Ovary (tissue), 7 donors: ENCODE measurements at regions not wholly inside any gene's neighbourhood (a gene's known extent, or its start where the extent isn't known, plus 50 kb on each side); places are given as distances from the start of the nearest gene placed in this dataset.
A peak's percentile ranks its signal among the peaks of the same experiment; 100 is the strongest.

Experiments
- DNase-seq, 5 donors: peaks; one replicate each; pipeline ENCODE4 v3.0.0-alpha.2; 2019 to 2020
- H3K27ac ChIP-seq, 2 donors: fragments of 200-600 bp; one replicate each; pipeline versions ENCODE4 v1.5.1 to v1.8.0; 2019 to 2022
- H3K27me3 ChIP-seq: fragments of 200-600 bp; one replicate; pipeline ENCODE4 v1.8.0; 2022
- H3K36me3 ChIP-seq: fragments of 200-600 bp; sonication (generic); one replicate; pipeline ENCODE4 v1.5.1; 2019
- H3K4me1 ChIP-seq: one replicate; pipeline ENCODE4 v1.8.1; 2013; ENCODE audit warnings: mild to moderate bottlenecking, moderate library complexity; ENCODE audit not compliant: insufficient read depth
- H3K4me3 ChIP-seq: fragments of 200-600 bp; sonication (generic); one replicate; pipeline ENCODE4 v1.5.1; 2017
- H3K9me3 ChIP-seq, 2 donors: fragments of 200-600 bp in 1 of 2; sonication (generic) in 1 of 2; one replicate each; pipeline versions ENCODE4 v1.5.1 to v1.8.1; 2013 to 2019; ENCODE audit warnings: mild to moderate bottlenecking in 1 of 2, moderate library complexity in 1 of 2
- EP300 ChIP-seq: sonication (generic); formaldehyde crosslinking; IDR thresholded peaks from one replicate; pipeline ENCODE4 v1.6.1; 2017; ENCODE audit warnings: antibody characterized with exemption
- POLR2A ChIP-seq: fragments of 450-650 bp; IDR thresholded peaks from one replicate; pipeline ENCODE4 v1.6.1; 2017; ENCODE audit warnings: antibody characterized with exemption, mild to moderate bottlenecking, moderate library complexity
- WGBS, 3 donors: extraction: QIAGEN DNeasy Blood & Tissue Kit in 1 of 3; methylation state at CpG; one replicate each; pipeline versions ENCODE4 v1.1.5 to v1.1.7; 2013 to 2017; 5-methylcytosine and 5-hydroxymethylcytosine counted together
- intact Hi-C, 4 donors: fragments of 100-400 bp; cut with DNase I; formaldehyde crosslinking; loops; one replicate each; pipeline versions ENCODE4 v1.11.0 to v1.15.1; 2022 to 2023
- TF ChIP-seq, protein P1 (sequence below), 3 donors: fragments of 450-650 bp in 2 of 3; fragments of 200-600 bp in 1 of 3; IDR thresholded peaks; one replicate each; pipeline versions ENCODE4 v1.5.1 to v1.8.0; 2016 to 2022; ENCODE audit warnings: antibody characterized with exemption in 3 of 3, mild to moderate bottlenecking in 1 of 3
- donor health status: DM: no; HTN: no; CAD: no; lungs with moderate emphysema.
- donor health status: DM: no; HTN: no; CAD: no.
- donor health status: Bipolar disorder and iron deficiency.
- donor health status: DM: no; HTN: no; CAD: no.
- donor health status: DM: yes; HTN: yes; CAD: no.

DNA sequence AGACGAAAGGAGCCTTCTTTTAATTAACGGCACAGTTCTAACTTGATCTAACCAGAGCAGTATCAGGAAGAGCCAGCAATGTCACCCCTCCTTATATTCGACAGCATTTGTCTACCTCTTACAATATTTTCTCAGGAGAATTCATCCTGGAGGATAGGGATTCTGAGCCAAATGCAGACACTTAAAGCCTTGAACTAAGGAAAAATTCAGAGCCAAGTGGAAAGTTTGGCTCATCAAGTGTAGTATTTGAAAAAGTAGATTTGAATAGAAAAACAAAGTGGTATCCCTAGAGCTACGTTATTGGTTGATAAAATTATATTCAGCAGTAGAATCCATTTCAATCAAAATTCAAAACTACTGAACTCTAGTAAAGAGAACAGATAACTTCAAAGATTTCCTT is 732.0 kb upstream of the ADGRL2 start:
- H3K4me1 ChIP-seq, result no peaks in the 10 kb centered on the region
- DNase-seq, result no peak
- no peaks in the 10 kb centered on the region for H3K27me3 ChIP-seq
- no peak overlapping the region for H3K27ac ChIP-seq
- intact Hi-C loops, result no loop called here
- no peak overlapping the region for H3K4me3 ChIP-seq
- TF ChIP-seq, protein P1, sequence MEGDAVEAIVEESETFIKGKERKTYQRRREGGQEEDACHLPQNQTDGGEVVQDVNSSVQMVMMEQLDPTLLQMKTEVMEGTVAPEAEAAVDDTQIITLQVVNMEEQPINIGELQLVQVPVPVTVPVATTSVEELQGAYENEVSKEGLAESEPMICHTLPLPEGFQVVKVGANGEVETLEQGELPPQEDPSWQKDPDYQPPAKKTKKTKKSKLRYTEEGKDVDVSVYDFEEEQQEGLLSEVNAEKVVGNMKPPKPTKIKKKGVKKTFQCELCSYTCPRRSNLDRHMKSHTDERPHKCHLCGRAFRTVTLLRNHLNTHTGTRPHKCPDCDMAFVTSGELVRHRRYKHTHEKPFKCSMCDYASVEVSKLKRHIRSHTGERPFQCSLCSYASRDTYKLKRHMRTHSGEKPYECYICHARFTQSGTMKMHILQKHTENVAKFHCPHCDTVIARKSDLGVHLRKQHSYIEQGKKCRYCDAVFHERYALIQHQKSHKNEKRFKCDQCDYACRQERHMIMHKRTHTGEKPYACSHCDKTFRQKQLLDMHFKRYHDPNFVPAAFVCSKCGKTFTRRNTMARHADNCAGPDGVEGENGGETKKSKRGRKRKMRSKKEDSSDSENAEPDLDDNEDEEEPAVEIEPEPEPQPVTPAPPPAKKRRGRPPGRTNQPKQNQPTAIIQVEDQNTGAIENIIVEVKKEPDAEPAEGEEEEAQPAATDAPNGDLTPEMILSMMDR (IDR thresholded peaks at IDR 0.05), result no peak
- TF ChIP-seq EP300 (no peak), POLR2A (no peak)
- no peaks in the 10 kb centered on the region for H3K9me3 ChIP-seq
- H3K36me3 ChIP-seq, result no peaks in the 10 kb centered on the region
- 9 to 16% (median 10%) methylated on average over 4 of the region's 4 CpGs for WGBS, 3 donors

DNA sequence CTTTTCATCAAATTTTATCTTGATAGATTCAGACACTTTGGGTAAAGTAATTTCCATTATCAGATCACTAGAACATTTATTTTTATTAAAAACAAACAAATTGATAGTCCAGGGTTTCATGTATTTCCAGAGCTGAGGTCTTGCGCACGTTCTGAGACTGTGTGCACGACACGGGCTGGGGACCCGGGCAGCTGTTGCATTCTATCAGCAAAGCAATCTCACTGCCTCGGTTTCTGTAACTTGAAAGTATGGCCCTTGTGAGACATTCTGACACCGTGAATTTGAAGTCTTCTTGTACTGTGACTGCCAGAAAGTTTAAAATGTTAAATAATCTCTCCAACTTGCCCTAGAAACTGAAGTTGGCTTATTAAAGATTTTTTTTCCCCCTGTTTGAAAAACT is 746.9 kb upstream of the ADGRL2 start:
- WGBS, 3 donors, result 38 to 57% (median 48%) methylated on average over 7 of the region's 7 CpGs
- no peaks in the 10 kb centered on the region for H3K36me3 ChIP-seq
- TF ChIP-seq, protein P1 (IDR thresholded peaks at IDR 0.05), result no peak
- TF ChIP-seq EP300, result no peak
- no peak for TF ChIP-seq POLR2A

DNA sequence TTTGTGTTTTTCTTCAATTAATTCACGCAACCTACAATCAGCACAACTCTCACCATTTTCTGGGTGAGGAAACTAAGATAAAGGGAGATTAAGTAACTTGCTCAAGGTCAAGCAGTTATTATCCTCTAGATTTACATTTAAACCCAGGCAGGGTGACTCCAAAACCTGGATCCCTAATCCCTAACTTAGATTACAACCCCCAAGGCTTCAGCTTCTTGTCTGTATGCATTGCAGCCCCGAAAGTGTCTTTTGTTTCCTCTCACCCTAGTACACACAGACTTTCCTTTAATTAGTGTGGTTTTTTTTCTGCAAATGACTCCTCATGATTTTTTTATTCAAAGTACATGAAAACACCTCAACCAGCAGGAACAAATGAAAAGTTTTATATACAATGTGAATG is 748.6 kb upstream of the ADGRL2 start:
- H3K4me3 ChIP-seq, result no peak overlapping the region
- WGBS, 3 donors, result 90 to 94% (median 94%) methylated on average over 2 of the region's 2 CpGs
- no peaks in the 10 kb centered on the region for H3K9me3 ChIP-seq
- no peak for DNase-seq
- intact Hi-C loops, result no loop called here
- H3K27ac ChIP-seq, result no peak overlapping the region
- TF ChIP-seq EP300 (no peak), POLR2A (no peak)
- TF ChIP-seq, protein P1 (IDR thresholded peaks at IDR 0.05), result no peak
- no peaks in the 10 kb centered on the region for H3K36me3 ChIP-seq
- H3K4me1 ChIP-seq, result peaks cover 2% of the 10 kb centered on the region
- no peaks in the 10 kb centered on the region for H3K27me3 ChIP-seq

More for the DNA sequence above, 746.9 kb upstream of the ADGRL2 start:
- no peaks in the 10 kb centered on the region for H3K9me3 ChIP-seq
- H3K27me3 ChIP-seq, result no peaks in the 10 kb centered on the region
- intact Hi-C loops, result no loop called here
- no peak for DNase-seq
- no peak overlapping the region for H3K27ac ChIP-seq
- H3K4me1 ChIP-seq, result peaks cover 2% of the 10 kb centered on the region
- H3K4me3 ChIP-seq, result no peak overlapping the region

DNA sequence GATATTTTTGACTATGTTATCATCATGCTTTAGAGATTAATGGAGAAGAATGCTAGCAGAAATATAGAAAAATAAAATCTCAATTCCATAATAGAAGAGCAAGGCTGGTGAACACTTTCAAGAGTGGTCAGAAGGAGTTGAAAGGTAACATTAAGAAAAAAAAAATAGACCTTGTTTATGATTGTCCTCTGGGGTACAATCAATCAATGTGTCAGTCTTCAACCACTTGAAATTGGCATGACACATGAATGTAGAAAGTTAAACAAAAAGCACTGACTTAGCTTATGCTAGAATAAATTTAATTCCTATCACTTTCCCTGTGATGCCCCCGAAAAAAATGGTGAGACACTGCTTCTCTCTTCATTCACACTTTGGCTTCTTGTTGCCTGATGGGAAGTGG is 750.3 kb upstream of the ADGRL2 start:
- Histone ChIP-seq H3K4me1 (peaks cover 2% of the 10 kb centered on the region), H3K27me3 (no peaks in the 10 kb centered on the region), H3K27ac (no peak overlapping the region), H3K36me3 (no peaks in the 10 kb centered on the region), H3K9me3 (no peaks in the 10 kb centered on the region), H3K4me3 (no peak overlapping the region)
- WGBS, 3 donors, result 89 to 97% (median 91%) methylated on average over 1 of the region's 1 CpG
- DNase-seq, result no peak
- no peak for TF ChIP-seq POLR2A
- TF ChIP-seq, protein P1 (IDR thresholded peaks at IDR 0.05), result no peak
- no peak for TF ChIP-seq EP300
- intact Hi-C loops, result no loop called here

DNA sequence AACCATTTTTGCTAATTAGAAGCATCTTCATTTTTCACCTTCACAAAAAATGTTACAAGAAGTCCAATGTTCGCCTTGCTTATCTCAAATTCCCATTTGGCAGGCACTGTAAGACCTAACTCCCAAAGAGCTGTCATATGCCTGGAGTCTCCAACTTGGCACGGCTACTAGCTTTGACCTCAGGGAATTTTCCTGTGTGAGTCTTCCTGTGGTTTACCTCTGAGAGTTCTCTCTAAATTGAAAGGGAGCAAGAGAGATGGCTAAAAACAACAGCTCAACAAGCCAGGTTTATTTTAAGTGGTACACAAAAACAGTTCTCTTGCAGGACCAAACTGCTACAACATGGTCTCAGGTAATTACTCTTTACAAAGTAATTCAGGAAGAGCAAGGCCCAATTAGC is 756.0 kb upstream of the ADGRL2 start:
- Histone ChIP-seq H3K9me3 (no peaks in the 10 kb centered on the region), H3K4me3 (no peak overlapping the region), H3K36me3 (no peaks in the 10 kb centered on the region), H3K27me3 (no peaks in the 10 kb centered on the region), H3K27ac (no peak overlapping the region), H3K4me1 (no peaks in the 10 kb centered on the region)
- 11 to 34% (median 13%) methylated on average over 2 of the region's 2 CpGs for WGBS, 3 donors
- TF ChIP-seq, protein P1 (IDR thresholded peaks at IDR 0.05), result no peak
- TF ChIP-seq EP300, result no peak
- TF ChIP-seq POLR2A, result no peak
- peak in 1 of 5 donors; percentile 14 for DNase-seq
- intact Hi-C loops, result no loop called here
